Karpas-422 (cell line): ENCODE measurements at regions not wholly inside any gene's neighbourhood (a gene's known extent, or its start where the extent isn't known, plus 50 kb on each side); places are given as distances from the start of the nearest gene placed in this dataset.

ENCODE experiments used
- DNase-seq: peaks from one replicate; pipeline ENCODE4 v3.0.0-alpha.2; 2015
- H2AFZ ChIP-seq: fragments of 200-600 bp; sonication (generic); 2 replicates; pipeline ENCODE4 v1.6.1; 2014; ENCODE audit warnings: antibody characterized with exemption, low read length, mixed read lengths
- H3K27ac ChIP-seq: fragments of 200-600 bp; sonication (generic); 2 replicates; pipeline ENCODE4 v1.5.1; 2014; ENCODE audit warnings: mild to moderate bottlenecking, low read length, moderate library complexity
- H3K27me3 ChIP-seq: fragments of 200-600 bp; sonication (generic); 2 replicates; pipeline ENCODE4 v1.6.1; 2014; ENCODE audit warnings: low read length, mixed read lengths
- H3K36me3 ChIP-seq: fragments of 200-600 bp; sonication (generic); 2 replicates; pipeline ENCODE4 v1.6.1; 2014; ENCODE audit warnings: low read length, mixed read lengths; ENCODE audit not compliant: insufficient read depth
- H3K4me1 ChIP-seq: fragments of 200-600 bp; sonication (generic); 2 replicates; pipeline ENCODE4 v1.6.1; 2014; ENCODE audit warnings: mild to moderate bottlenecking, low read length, mixed read lengths
- H3K4me2 ChIP-seq: fragments of 200-600 bp; sonication (generic); 2 replicates; pipeline ENCODE4 v1.6.1; 2014; ENCODE audit warnings: low read length, low read depth, mild to moderate bottlenecking; ENCODE audit not compliant: poor library complexity, severe bottlenecking
- H3K4me3 ChIP-seq: fragments of 200-600 bp; sonication (generic); 2 replicates; pipeline ENCODE4 v1.5.1; 2014; ENCODE audit warnings: mild to moderate bottlenecking, antibody characterized with exemption, low read length, mixed read lengths
- H3K79me2 ChIP-seq: fragments of 200-600 bp; sonication (generic); 2 replicates; pipeline ENCODE4 v1.6.1; 2014; ENCODE audit warnings: mild to moderate bottlenecking, low read length, mixed read lengths
- H3K9ac ChIP-seq: fragments of 200-600 bp; sonication (generic); 2 replicates; pipeline ENCODE4 v1.6.0; 2014; ENCODE audit warnings: low read length
- H3K9me2 ChIP-seq: fragments of 200-600 bp; sonication (generic), shearing (Covaris generic); replicated peaks from 2 replicates; pipeline ENCODE4 v1.6.0; 2014; ENCODE audit warnings: mild to moderate bottlenecking, low read length, moderate library complexity; ENCODE audit not compliant: insufficient read depth
- H3K9me3 ChIP-seq: fragments of 300-700, 200-600 bp; sonication (generic); 2 replicates; pipeline ENCODE4 v1.6.1; 2014; ENCODE audit warnings: low read length, mixed read lengths
- H4K20me1 ChIP-seq: fragments of 200-600 bp; sonication (generic); 2 replicates; pipeline ENCODE4 v1.6.1; 2014; ENCODE audit warnings: mild to moderate bottlenecking, antibody characterized with exemption, low read length, low read depth; ENCODE audit not compliant: insufficient read depth

GRCh38 chr14:101035466-101036225 lies 132.1 kb upstream of the RTL1 start:
- Histone ChIP-seq H3K79me2 (no peaks in the 10 kb centered on the region), H3K9me3 (no peaks in the 10 kb centered on the region), H3K4me2 (no peak overlapping the region), H3K27me3 (no peaks in the 10 kb centered on the region; the same call in 1 of the 2 replicates), H3K36me3 (no peaks in the 10 kb centered on the region), H3K9me2 (no peaks in the 10 kb centered on the region), H3K27ac (no peak overlapping the region), H2AFZ (no peak overlapping the region), H3K4me3 (no peak overlapping the region), H3K4me1 (no peaks in the 10 kb centered on the region), H3K9ac (no peak overlapping the region), H4K20me1 (peaks cover 4% of the 10 kb centered on the region; the same call in 1 of the 2 replicates)
- no peak for DNase-seq

GRCh38 chr14:101037021-101037817 lies 133.7 kb upstream of the RTL1 start:
- DNase-seq = no peak
- H2AFZ ChIP-seq = no peak overlapping the region
- H3K4me1 ChIP-seq = no peaks in the 10 kb centered on the region
- H3K9me3 ChIP-seq = no peaks in the 10 kb centered on the region
- H3K79me2 ChIP-seq = no peaks in the 10 kb centered on the region
- H3K9ac ChIP-seq = no peak overlapping the region
- no peak overlapping the region for H3K4me2 ChIP-seq
- H3K27ac ChIP-seq = no peak overlapping the region
- no peak overlapping the region for H3K4me3 ChIP-seq
- no peaks in the 10 kb centered on the region for H3K9me2 ChIP-seq
- H3K36me3 ChIP-seq = no peaks in the 10 kb centered on the region
- no peaks in the 10 kb centered on the region for H3K27me3 ChIP-seq
- peaks cover 4% of the 10 kb centered on the region; the same call in 1 of the 2 replicates for H4K20me1 ChIP-seq

- Histone ChIP-seq H3K79me2 (no peaks in the 10 kb centered on the region), H3K4me3 (no peak overlapping the region), H3K27me3 (no peaks in the 10 kb centered on the region), H3K9me3 (no peaks in the 10 kb centered on the region), H3K4me1 (no peaks in the 10 kb centered on the region), H4K20me1 (peaks cover 4% of the 10 kb centered on the region; the same call in 1 of the 2 replicates), H3K4me2 (no peak overlapping the region), H3K27ac (no peak overlapping the region), H3K9ac (no peak overlapping the region), H2AFZ (no peak overlapping the region), H3K9me2 (no peaks in the 10 kb centered on the region), H3K36me3 (no peaks in the 10 kb centered on the region)
- DNase-seq = no peak
Observed at GRCh38 chr14:101039031-101039754, 135.7 kb upstream of the RTL1 start.

- Histone ChIP-seq H3K79me2 (no peaks in the 10 kb centered on the region), H4K20me1 (peaks cover 4% of the 10 kb centered on the region; the same call in 1 of the 2 replicates), H3K4me3 (no peak overlapping the region), H3K9ac (no peak overlapping the region), H3K9me2 (no peaks in the 10 kb centered on the region), H3K36me3 (no peaks in the 10 kb centered on the region), H3K27ac (no peak overlapping the region), H3K4me2 (no peak overlapping the region), H3K4me1 (no peaks in the 10 kb centered on the region), H3K27me3 (no peaks in the 10 kb centered on the region), H2AFZ (no peak overlapping the region), H3K9me3 (no peaks in the 10 kb centered on the region)
- no peak for DNase-seq
Observed at GRCh38 chr14:101039755-101040138, 136.2 kb upstream of the RTL1 start.

- no peaks in the 10 kb centered on the region for H3K9me3 ChIP-seq
- no peak overlapping the region for H3K4me3 ChIP-seq
- H3K4me1 ChIP-seq = no peaks in the 10 kb centered on the region
- no peaks in the 10 kb centered on the region for H3K27me3 ChIP-seq
- no peaks in the 10 kb centered on the region for H3K79me2 ChIP-seq
- no peak overlapping the region for H2AFZ ChIP-seq
- H3K27ac ChIP-seq = no peak overlapping the region
- H3K9ac ChIP-seq = no peak overlapping the region
- H4K20me1 ChIP-seq = no peaks in the 10 kb centered on the region
- no peaks in the 10 kb centered on the region for H3K9me2 ChIP-seq
- no peak overlapping the region for H3K4me2 ChIP-seq
- no peak for DNase-seq
- H3K36me3 ChIP-seq = no peaks in the 10 kb centered on the region
Observed at GRCh38 chr14:101040538-101041442, 137.3 kb upstream of the RTL1 start.

GRCh38 chr14:101043891-101044290 lies 140.4 kb upstream of the RTL1 start:
- H3K9ac ChIP-seq = no peak overlapping the region
- no peak overlapping the region for H3K4me3 ChIP-seq
- H3K79me2 ChIP-seq = no peaks in the 10 kb centered on the region
- H4K20me1 ChIP-seq = no peaks in the 10 kb centered on the region
- no peaks in the 10 kb centered on the region for H3K9me3 ChIP-seq
- no peaks in the 10 kb centered on the region for H3K4me1 ChIP-seq
- H3K27me3 ChIP-seq = no peaks in the 10 kb centered on the region
- H3K9me2 ChIP-seq = no peaks in the 10 kb centered on the region
- no peak overlapping the region for H3K4me2 ChIP-seq
- H2AFZ ChIP-seq = no peak overlapping the region
- no peaks in the 10 kb centered on the region for H3K36me3 ChIP-seq
- H3K27ac ChIP-seq = no peak overlapping the region
- DNase-seq = no peak

- no peak overlapping the region for H3K4me2 ChIP-seq
- no peaks in the 10 kb centered on the region for H4K20me1 ChIP-seq
- no peak overlapping the region for H2AFZ ChIP-seq
- H3K79me2 ChIP-seq = no peaks in the 10 kb centered on the region
- H3K36me3 ChIP-seq = no peaks in the 10 kb centered on the region
- H3K4me1 ChIP-seq = no peaks in the 10 kb centered on the region
- H3K27ac ChIP-seq = no peak overlapping the region
- H3K9me2 ChIP-seq = no peaks in the 10 kb centered on the region
- no peaks in the 10 kb centered on the region for H3K27me3 ChIP-seq
- no peaks in the 10 kb centered on the region for H3K9me3 ChIP-seq
- H3K4me3 ChIP-seq = no peak overlapping the region
- no peak for DNase-seq
- no peak overlapping the region for H3K9ac ChIP-seq
Observed at GRCh38 chr14:101044741-101045140, 141.2 kb upstream of the RTL1 start.
